HTR-8/SVneo (cell line): ENCODE measurements at regions not wholly inside any gene's neighbourhood (a gene's known extent, or its start where the extent isn't known, plus 50 kb on each side); places are given as distances from the start of the nearest gene placed in this dataset.
"Not testable (repeated sequence)": the region's sequence is repeated elsewhere in the genome, so short reads cannot be mapped to it uniquely, and the experiment has no call there.

ENCODE experiments used
- DNase-seq: peaks from one replicate; pipeline ENCODE4 v3.0.0; 2011; ENCODE audit warnings: low spot score, mixed read lengths; ENCODE audit not compliant: insufficient read length
- FAIRE-seq: peaks from 2 replicates; lab custom pipeline; 2011; peaks lifted over from hg19 to GRCh38; lab: Jason Lieb, UNC

- FAIRE-seq = no peak
- DNase-seq = no peak
These were observed 165.9 kb upstream of the CACNA1E start for GRCh38 chr1:181317261-181317930.

GRCh38 chr1:181318022-181318857 is 165.1 kb upstream of the CACNA1E start:
- no peak for FAIRE-seq
- no peak for DNase-seq

GRCh38 chr1:181318858-181319235 is 164.5 kb upstream of the CACNA1E start:
- DNase-seq (no peak), FAIRE-seq (no peak)

- FAIRE-seq (no peak), DNase-seq (no peak)
These were observed 163.4 kb upstream of the CACNA1E start for GRCh38 chr1:181319907-181320306.

GRCh38 chr1:181324797-181325616 is 158.3 kb upstream of the CACNA1E start:
- no peak for DNase-seq

GRCh38 chr1:181325765-181326164 is 157.6 kb upstream of the CACNA1E start:
- FAIRE-seq, DNase-seq: not testable (repeated sequence)

More at GRCh38 chr1:181324797-181325616, 158.3 kb upstream of the CACNA1E start:
- FAIRE-seq = no peak

GRCh38 chr1:181326348-181326747 is 157.0 kb upstream of the CACNA1E start:
- DNase-seq (no peak), FAIRE-seq (no peak)

- no peak for DNase-seq
- FAIRE-seq = no peak
These were observed 155.5 kb upstream of the CACNA1E start for GRCh38 chr1:181327796-181328195.

GRCh38 chr1:181334724-181335123 is 148.6 kb upstream of the CACNA1E start:
- FAIRE-seq (no peak), DNase-seq (no peak)

GRCh38 chr1:181335631-181336030 is 147.7 kb upstream of the CACNA1E start:
- FAIRE-seq (no peak), DNase-seq (no peak)

- FAIRE-seq (no peak), DNase-seq (no peak)
These were observed 142.2 kb upstream of the CACNA1E start for GRCh38 chr1:181341026-181341632.

- no peak for FAIRE-seq
- DNase-seq = no peak
These were observed 139.2 kb upstream of the CACNA1E start for GRCh38 chr1:181344091-181344490.

GRCh38 chr1:181345146-181345545 is 138.2 kb upstream of the CACNA1E start:
- FAIRE-seq = no peak
- DNase-seq = no peak

- FAIRE-seq = no peak
These were observed 135.6 kb upstream of the CACNA1E start for GRCh38 chr1:181347495-181348390.

GRCh38 chr1:181349512-181349911 is 133.8 kb upstream of the CACNA1E start:
- DNase-seq = no peak
- no peak for FAIRE-seq

More at GRCh38 chr1:181347495-181348390, 135.6 kb upstream of the CACNA1E start:
- DNase-seq = no peak

GRCh38 chr1:181350131-181350530 is 133.2 kb upstream of the CACNA1E start:
- FAIRE-seq (no peak), DNase-seq (no peak)

GRCh38 chr1:181351740-181352139 is 131.6 kb upstream of the CACNA1E start:
- no peak for FAIRE-seq

GRCh38 chr1:181352695-181353094 is 130.6 kb upstream of the CACNA1E start:
- FAIRE-seq = no peak
- DNase-seq = no peak

More at GRCh38 chr1:181351740-181352139, 131.6 kb upstream of the CACNA1E start:
- no peak for DNase-seq

- DNase-seq (no peak), FAIRE-seq (no peak)
These were observed 129.8 kb upstream of the CACNA1E start for GRCh38 chr1:181353526-181353925.
